ENCODE measurements at regions not wholly inside any gene's neighbourhood (a gene's known extent, or its start where the extent isn't known, plus 50 kb on each side); places are given as distances from the start of the nearest gene placed in this dataset.
"Not testable (repeated sequence)": the region's sequence is repeated elsewhere in the genome, so short reads cannot be mapped to it uniquely, and the experiment has no call there.

GRCh38 chrX:52585892-52586291 is 68.8 kb downstream of the SSX7 start:
- DNase-seq: no peak

- no peak for DNase-seq
Observed at GRCh38 chrX:52577464-52578173, 60.8 kb upstream of the XAGE1B start.

- DNase-seq: no peak
Observed at GRCh38 chrX:52576946-52577345, 60.1 kb upstream of the XAGE1B start.

DNA sequence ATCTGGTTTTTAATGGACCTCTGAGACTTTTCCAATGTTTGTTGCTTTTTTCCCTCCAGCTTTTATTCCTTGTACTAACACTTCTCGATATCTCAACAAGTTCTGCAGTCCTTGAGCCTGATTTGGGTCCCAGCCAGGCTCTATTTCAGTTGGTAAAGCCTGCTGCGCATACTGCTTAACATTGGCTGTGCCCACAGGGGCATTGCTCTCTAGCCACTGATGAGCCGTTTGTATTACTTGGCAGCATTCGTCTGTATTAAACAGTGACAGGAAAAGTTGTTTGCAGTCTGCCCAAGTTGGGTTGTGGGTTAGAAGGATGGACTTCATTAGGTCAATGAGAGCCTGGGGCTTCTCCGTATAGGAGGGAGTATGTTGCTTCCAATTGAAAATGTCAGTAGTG is 59.6 kb upstream of the XAGE1B start:
- no peak for DNase-seq

DNA sequence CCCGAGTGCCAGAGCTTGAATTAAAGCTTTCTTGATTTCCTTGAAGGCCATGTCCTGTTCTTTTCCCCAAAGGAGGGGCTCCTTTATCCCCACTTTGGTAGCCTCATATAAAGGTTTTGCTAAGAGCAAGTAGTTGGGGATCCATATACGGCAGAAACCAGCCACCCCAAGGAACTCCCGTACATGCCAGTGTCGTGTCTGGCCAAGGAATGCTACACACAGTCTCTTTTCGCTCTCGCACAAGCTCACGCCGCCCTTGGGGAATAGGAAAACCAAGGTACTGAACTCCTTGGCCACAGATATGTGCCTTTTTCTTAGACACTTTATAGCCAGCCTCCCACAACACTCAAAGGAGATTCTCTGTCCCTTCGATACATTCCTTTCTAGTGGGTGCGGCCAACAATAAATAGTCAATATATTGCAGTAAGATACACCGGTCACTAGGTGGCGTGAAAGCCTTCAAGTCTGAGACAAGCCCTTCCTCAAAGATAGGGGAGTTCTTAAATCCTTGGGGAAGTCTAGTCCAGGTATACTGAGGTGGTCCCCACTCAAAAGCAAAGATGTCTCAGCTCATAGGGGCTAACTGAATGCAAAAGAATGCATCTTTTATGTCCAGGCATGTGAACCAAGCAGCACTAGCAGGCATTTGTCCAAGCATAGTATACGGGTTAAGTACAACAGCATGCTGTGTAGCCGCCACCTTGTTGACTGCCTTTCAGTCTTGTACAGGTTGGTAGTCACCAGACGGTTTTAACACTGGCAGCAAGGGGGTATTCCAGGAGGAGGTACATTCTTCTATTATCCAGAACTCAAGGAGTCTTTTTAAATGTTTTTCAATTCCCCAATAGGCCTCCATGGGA is 57.8 kb upstream of the XAGE1B start:
- DNase-seq: peak; percentile 28

DNA sequence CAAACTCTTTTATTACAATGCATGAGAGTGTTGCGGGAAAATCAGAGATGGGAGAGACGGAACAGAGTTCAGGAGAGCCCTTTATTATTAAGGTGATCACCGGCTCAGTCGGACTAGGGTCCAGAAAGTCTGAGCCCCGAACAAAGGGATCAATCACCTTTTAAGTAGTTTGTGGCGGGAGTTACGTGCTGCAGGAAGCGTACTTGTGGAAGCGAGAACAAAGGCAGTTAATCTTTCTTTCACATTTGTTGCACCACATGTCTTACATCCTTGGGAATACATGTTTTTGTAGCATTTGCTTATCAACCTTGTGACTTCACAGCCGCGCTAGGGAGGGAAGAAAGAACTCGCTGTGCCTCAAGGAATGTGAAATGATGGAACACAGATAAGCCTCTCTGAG is 51.3 kb upstream of the XAGE1B start:
- DNase-seq: not testable (repeated sequence)
